Vagina (tissue), 2 donors: ENCODE measurements at regions not wholly inside any gene's neighbourhood (a gene's known extent, or its start where the extent isn't known, plus 50 kb on each side); places are given as distances from the start of the nearest gene placed in this dataset.

Experiments used
- POLR2A ChIP-seq, 2 donors: fragments of 450-650 bp; IDR thresholded peaks; one replicate each; pipeline ENCODE4 v1.6.1; 2017; ENCODE audit warnings: antibody characterized with exemption in 2 of 2, mild to moderate bottlenecking in 2 of 2, moderate library complexity in 2 of 2
- POLR2AphosphoS5 ChIP-seq, 2 donors: sonication (generic); formaldehyde crosslinking; IDR thresholded peaks; one replicate each; pipeline ENCODE4 v1.9.0; 2017; ENCODE audit warnings: antibody characterized with exemption in 2 of 2, mild to moderate bottlenecking in 2 of 2, low read depth in 1 of 2; ENCODE audit not compliant: insufficient read depth in 1 of 2
- TF ChIP-seq, protein P1 (sequence below), 3 experiments: fragments of 450-650 bp in 2 of 3; fragments of 200-600 bp in 1 of 3; sonication (generic) in 1 of 3; IDR thresholded peaks; one replicate each; pipeline ENCODE4 v1.5.1; 2017 to 2019; ENCODE audit warnings: antibody characterized with exemption in 3 of 3, mild to moderate bottlenecking in 2 of 3, moderate library complexity in 2 of 3

DNA sequence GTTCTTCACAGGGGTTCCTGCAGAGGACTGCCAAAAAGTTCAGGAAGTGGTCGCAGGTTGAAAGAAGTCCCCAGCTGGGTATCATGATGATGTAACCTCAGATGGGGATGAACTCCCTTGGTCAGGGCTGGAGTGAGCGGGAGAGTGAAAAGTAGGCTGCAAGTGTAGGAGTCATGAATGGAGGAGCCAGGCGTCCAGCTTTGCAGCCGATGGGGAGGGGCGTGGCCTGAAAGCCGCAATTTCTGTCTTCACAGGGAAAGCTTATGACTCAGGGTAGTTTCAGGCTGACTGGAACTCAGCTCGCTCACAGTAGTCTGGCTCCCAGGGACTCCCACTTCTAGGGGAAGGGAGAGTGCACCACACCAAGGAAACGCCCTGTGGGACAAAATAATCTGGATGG is 70.0 kb upstream of the HS3ST3A1 start:
- TF ChIP-seq, protein P1, sequence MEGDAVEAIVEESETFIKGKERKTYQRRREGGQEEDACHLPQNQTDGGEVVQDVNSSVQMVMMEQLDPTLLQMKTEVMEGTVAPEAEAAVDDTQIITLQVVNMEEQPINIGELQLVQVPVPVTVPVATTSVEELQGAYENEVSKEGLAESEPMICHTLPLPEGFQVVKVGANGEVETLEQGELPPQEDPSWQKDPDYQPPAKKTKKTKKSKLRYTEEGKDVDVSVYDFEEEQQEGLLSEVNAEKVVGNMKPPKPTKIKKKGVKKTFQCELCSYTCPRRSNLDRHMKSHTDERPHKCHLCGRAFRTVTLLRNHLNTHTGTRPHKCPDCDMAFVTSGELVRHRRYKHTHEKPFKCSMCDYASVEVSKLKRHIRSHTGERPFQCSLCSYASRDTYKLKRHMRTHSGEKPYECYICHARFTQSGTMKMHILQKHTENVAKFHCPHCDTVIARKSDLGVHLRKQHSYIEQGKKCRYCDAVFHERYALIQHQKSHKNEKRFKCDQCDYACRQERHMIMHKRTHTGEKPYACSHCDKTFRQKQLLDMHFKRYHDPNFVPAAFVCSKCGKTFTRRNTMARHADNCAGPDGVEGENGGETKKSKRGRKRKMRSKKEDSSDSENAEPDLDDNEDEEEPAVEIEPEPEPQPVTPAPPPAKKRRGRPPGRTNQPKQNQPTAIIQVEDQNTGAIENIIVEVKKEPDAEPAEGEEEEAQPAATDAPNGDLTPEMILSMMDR (IDR thresholded peaks at IDR 0.05), result no peak
- TF ChIP-seq POLR2A (IDR thresholded peaks at IDR 0.05) (no peak), POLR2AphosphoS5 (IDR thresholded peaks at IDR 0.05; ENCODE audit: insufficient read depth in 1 of 2, low read depth in 1 of 2) (no peak)
